ENCODE measurements at regions not wholly inside any gene's neighbourhood (a gene's known extent, or its start where the extent isn't known, plus 50 kb on each side); places are given as distances from the start of the nearest gene placed in this dataset.

- H3K79me2 ChIP-seq (ENCODE audit: insufficient read depth, low read depth): no peaks in the 10 kb centered on the region
- no peak for TF ChIP-seq CTCF (conservative IDR thresholded peaks at IDR 0.05; ENCODE audit: low read depth, low read length)
- no peaks in the 10 kb centered on the region for H4K20me1 ChIP-seq (ENCODE audit: insufficient read depth)
- H3K27ac ChIP-seq: no peak overlapping the region
- no peak overlapping the region for H3K4me2 ChIP-seq
- H2AFZ ChIP-seq (ENCODE audit: low read depth): no peak overlapping the region
- H3K9ac ChIP-seq: no peak overlapping the region
- no peaks in the 10 kb centered on the region; the same call in 1 of the 2 replicates for H3K27me3 ChIP-seq (ENCODE audit: insufficient read depth, low read depth)
- H3K36me3 ChIP-seq (ENCODE audit: insufficient read depth): no peaks in the 10 kb centered on the region
- no peaks in the 10 kb centered on the region for H3K4me1 ChIP-seq (ENCODE audit: low read depth, poor library complexity, severe bottlenecking)
- no peak overlapping the region for H3K4me3 ChIP-seq (IDR thresholded peaks at IDR 0.05; ENCODE audit: insufficient read depth, low read depth, low read length)
Measured at GRCh38 chr12:111222027-111222414, 146.9 kb downstream of the PHETA1 start.

- no peak overlapping the region for H3K4me3 ChIP-seq (IDR thresholded peaks at IDR 0.05; ENCODE audit: insufficient read depth, low read depth, low read length)
- H4K20me1 ChIP-seq (ENCODE audit: insufficient read depth): no peaks in the 10 kb centered on the region
- H3K9ac ChIP-seq: no peak overlapping the region
- H3K36me3 ChIP-seq (ENCODE audit: insufficient read depth): no peaks in the 10 kb centered on the region
- no peak overlapping the region for H3K27ac ChIP-seq
- no peaks in the 10 kb centered on the region for H3K79me2 ChIP-seq (ENCODE audit: insufficient read depth, low read depth)
- H3K4me1 ChIP-seq (ENCODE audit: low read depth, poor library complexity, severe bottlenecking): no peaks in the 10 kb centered on the region
- no peaks in the 10 kb centered on the region; the same call in 1 of the 2 replicates for H3K27me3 ChIP-seq (ENCODE audit: insufficient read depth, low read depth)
- H3K4me2 ChIP-seq: no peak overlapping the region
- no peak overlapping the region for H2AFZ ChIP-seq (ENCODE audit: low read depth)
- no peak for TF ChIP-seq CTCF (conservative IDR thresholded peaks at IDR 0.05; ENCODE audit: low read depth, low read length)
Measured at GRCh38 chr12:111221062-111222026, 147.6 kb downstream of the PHETA1 start.

GRCh38 chr12:111220363-111220762 lies 148.5 kb downstream of the PHETA1 start:
- H2AFZ ChIP-seq (ENCODE audit: low read depth): no peak overlapping the region
- no peak for TF ChIP-seq CTCF (conservative IDR thresholded peaks at IDR 0.05; ENCODE audit: low read depth, low read length)
- H3K27me3 ChIP-seq (ENCODE audit: insufficient read depth, low read depth): peaks cover 5% of the 10 kb centered on the region; the same call in 1 of the 2 replicates

GRCh38 chr12:111219440-111219839 lies 149.5 kb downstream of the PHETA1 start:
- H3K4me3 ChIP-seq (IDR thresholded peaks at IDR 0.05; ENCODE audit: insufficient read depth, low read depth, low read length): no peak overlapping the region
- no peak for TF ChIP-seq CTCF (conservative IDR thresholded peaks at IDR 0.05; ENCODE audit: low read depth, low read length)
- no peaks in the 10 kb centered on the region for H3K36me3 ChIP-seq (ENCODE audit: insufficient read depth)
- no peak overlapping the region for H3K27ac ChIP-seq
- no peak overlapping the region for H3K9ac ChIP-seq
- no peak overlapping the region for H2AFZ ChIP-seq (ENCODE audit: low read depth)
- H3K4me2 ChIP-seq: no peak overlapping the region
- H3K4me1 ChIP-seq (ENCODE audit: low read depth, poor library complexity, severe bottlenecking): no peaks in the 10 kb centered on the region
- H3K27me3 ChIP-seq (ENCODE audit: insufficient read depth, low read depth): peaks cover 5% of the 10 kb centered on the region; the same call in 1 of the 2 replicates
- H3K79me2 ChIP-seq (ENCODE audit: insufficient read depth, low read depth): no peaks in the 10 kb centered on the region
- no peaks in the 10 kb centered on the region for H4K20me1 ChIP-seq (ENCODE audit: insufficient read depth)

More at GRCh38 chr12:111220363-111220762, 148.5 kb downstream of the PHETA1 start:
- no peaks in the 10 kb centered on the region for H3K4me1 ChIP-seq (ENCODE audit: low read depth, poor library complexity, severe bottlenecking)
- no peak overlapping the region for H3K27ac ChIP-seq
- H3K79me2 ChIP-seq (ENCODE audit: insufficient read depth, low read depth): no peaks in the 10 kb centered on the region
- no peak overlapping the region for H3K4me3 ChIP-seq (IDR thresholded peaks at IDR 0.05; ENCODE audit: insufficient read depth, low read depth, low read length)
- no peak overlapping the region for H3K4me2 ChIP-seq
- H4K20me1 ChIP-seq (ENCODE audit: insufficient read depth): no peaks in the 10 kb centered on the region
- H3K9ac ChIP-seq: no peak overlapping the region
- H3K36me3 ChIP-seq (ENCODE audit: insufficient read depth): no peaks in the 10 kb centered on the region
